Thoracic aorta (tissue), 2 donors: ENCODE measurements at regions not wholly inside any gene's neighbourhood (a gene's known extent, or its start where the extent isn't known, plus 50 kb on each side); places are given as distances from the start of the nearest gene placed in this dataset.

Experiments used
- ATAC-seq: fragments of 150-250 bp; one replicate; pipeline ENCODE4 v1.8.0; 2017; ENCODE audit warnings: low read depth; ENCODE audit not compliant: insufficient number of reproducible peaks, low FRiP score
- DNase-seq: peaks from one replicate; pipeline ENCODE4 v3.0.0-alpha.2; 2020; ENCODE audit warnings: low spot score
- H3K27ac ChIP-seq, 2 donors: fragments of 200-600 bp; sonication (generic); 1 replicate in 1 of 2; 2 replicates in 1 of 2; pipeline ENCODE4 v1.5.1; 2016; ENCODE audit warnings: mild to moderate bottlenecking in 2 of 2, moderate library complexity in 2 of 2
- H3K27me3 ChIP-seq: fragments of 200-600 bp; sonication (generic); replicated peaks from 2 replicates; pipeline ENCODE4 v1.6.0; 2016; ENCODE audit warnings: mild to moderate bottlenecking; ENCODE audit not compliant: insufficient read depth
- H3K36me3 ChIP-seq: fragments of 200-600 bp; sonication (generic); one replicate; pipeline ENCODE4 v1.5.1; 2016
- H3K4me1 ChIP-seq, 2 donors: fragments of 200-600 bp; sonication (generic); 1 replicate in 1 of 2; 2 replicates in 1 of 2; pipeline versions ENCODE4 v1.5.1 to v1.6.0; 2016; ENCODE audit warnings: low read depth in 2 of 2, mild to moderate bottlenecking in 1 of 2; ENCODE audit not compliant: control insufficient read depth in 1 of 2
- H3K4me3 ChIP-seq: fragments of 200-600 bp; sonication (generic); 2 replicates; pipeline ENCODE4 v1.5.1; 2016; ENCODE audit warnings: mild to moderate bottlenecking
- H3K9me3 ChIP-seq: fragments of 200-600 bp; sonication (generic); 2 replicates; pipeline ENCODE4 v1.5.1; 2016
- TF ChIP-seq, protein P1 (sequence below): fragments of 200-600 bp; sonication (generic); IDR thresholded peaks from one replicate; pipeline ENCODE4 v1.5.1; 2019; ENCODE audit warnings: antibody characterized with exemption

DNA sequence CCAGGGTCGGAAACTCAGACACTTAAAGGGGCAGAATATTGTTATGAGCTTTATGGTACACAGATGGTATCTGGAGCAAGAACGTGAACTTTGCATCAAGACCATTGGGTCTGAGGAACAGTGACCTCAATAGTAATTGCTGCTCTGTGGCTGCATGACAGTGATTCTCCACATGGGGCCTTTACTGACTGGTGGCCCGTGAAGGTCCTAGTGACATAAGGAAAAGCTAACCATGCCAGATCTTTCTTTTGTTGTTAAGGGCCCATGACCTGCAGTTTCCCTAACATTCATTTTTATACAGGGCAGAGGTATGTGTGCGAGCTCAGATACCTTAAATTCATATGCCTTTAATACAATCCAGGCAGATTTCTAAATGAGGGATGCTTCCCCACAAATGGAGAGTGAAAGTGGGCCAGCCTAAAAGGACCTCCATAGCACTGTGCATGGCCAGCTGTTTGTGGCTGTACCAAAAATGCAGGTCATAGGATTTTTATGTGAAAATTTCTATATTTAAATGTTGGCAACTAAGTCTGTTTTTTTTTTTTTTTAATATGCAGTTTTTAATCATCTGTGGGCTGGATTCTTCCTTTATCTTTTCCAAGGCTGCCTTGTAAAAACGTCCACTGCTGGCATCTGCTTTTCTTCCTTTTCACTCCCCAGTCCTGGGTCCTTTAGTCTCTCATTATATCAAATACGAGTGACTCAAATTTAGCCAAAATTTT, 188.0 kb upstream of the IL12A start:
- peaks cover 37 to 96% of the 10 kb centered on the region in 2 donors for H3K4me1 ChIP-seq
- peak overlapping the region; percentile 16 to 87 for H3K27ac ChIP-seq
- no peak overlapping the region for H3K4me3 ChIP-seq
- no peaks in the 10 kb centered on the region for H3K27me3 ChIP-seq
- H3K9me3 ChIP-seq = no peaks in the 10 kb centered on the region
- ATAC-seq (no peak), DNase-seq (no peak)
- H3K36me3 ChIP-seq = no peaks in the 10 kb centered on the region
- TF ChIP-seq, protein P1, sequence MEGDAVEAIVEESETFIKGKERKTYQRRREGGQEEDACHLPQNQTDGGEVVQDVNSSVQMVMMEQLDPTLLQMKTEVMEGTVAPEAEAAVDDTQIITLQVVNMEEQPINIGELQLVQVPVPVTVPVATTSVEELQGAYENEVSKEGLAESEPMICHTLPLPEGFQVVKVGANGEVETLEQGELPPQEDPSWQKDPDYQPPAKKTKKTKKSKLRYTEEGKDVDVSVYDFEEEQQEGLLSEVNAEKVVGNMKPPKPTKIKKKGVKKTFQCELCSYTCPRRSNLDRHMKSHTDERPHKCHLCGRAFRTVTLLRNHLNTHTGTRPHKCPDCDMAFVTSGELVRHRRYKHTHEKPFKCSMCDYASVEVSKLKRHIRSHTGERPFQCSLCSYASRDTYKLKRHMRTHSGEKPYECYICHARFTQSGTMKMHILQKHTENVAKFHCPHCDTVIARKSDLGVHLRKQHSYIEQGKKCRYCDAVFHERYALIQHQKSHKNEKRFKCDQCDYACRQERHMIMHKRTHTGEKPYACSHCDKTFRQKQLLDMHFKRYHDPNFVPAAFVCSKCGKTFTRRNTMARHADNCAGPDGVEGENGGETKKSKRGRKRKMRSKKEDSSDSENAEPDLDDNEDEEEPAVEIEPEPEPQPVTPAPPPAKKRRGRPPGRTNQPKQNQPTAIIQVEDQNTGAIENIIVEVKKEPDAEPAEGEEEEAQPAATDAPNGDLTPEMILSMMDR = no peak

DNA sequence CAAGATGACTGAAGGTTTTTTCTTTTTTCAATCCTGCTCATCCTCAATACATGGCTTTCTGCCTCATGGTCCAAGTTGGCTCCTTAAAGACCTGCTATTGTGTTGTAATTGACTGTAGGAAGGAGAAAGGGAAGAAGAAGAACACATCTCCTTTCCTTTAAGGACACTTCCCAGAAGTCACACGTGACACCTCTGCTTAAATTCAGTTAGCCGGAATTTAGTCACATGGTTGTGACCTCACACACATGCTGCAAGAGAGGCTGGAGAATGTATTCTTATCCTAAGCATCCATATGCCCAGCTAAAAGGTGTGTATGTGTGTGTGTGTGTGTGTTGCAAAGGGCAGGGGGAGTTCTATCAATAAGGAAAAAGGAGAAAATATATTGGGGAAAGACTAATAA, 185.8 kb upstream of the IL12A start:
- Histone ChIP-seq H3K27me3 (no peaks in the 10 kb centered on the region), H3K9me3 (no peaks in the 10 kb centered on the region), H3K4me3 (no peak overlapping the region), H3K27ac (peak overlapping the region in 1 of 2 donors; percentile 56), H3K4me1 (peaks cover 36 to 96% of the 10 kb centered on the region in 2 donors), H3K36me3 (no peaks in the 10 kb centered on the region)
- DNase-seq (no peak), ATAC-seq (no peak)
- TF ChIP-seq, protein P1 = no peak

DNA sequence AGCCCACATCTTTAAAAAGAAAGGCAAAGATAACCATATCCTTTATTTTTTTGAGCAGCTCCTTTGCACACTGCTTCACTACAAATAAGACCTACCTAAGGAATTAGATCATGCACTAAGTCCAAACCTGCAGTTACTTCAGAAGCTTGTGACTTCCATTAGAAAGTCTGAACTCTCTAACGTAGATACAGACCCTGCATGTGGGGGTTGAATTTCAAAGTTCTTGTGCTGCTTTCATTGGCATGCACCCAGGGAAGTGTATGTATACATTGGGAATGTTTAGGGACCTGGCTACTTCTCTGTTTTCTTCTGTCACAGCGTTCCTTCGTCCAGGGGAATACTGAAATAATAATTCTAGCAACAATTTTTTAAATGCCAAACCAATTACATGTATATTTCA, 185.2 kb upstream of the IL12A start:
- ATAC-seq = no peak
- H3K27ac ChIP-seq = peak overlapping the region; percentile 55 to 56
- no peaks in the 10 kb centered on the region for H3K36me3 ChIP-seq
- peaks cover 32 to 96% of the 10 kb centered on the region in 2 donors for H3K4me1 ChIP-seq
- no peaks in the 10 kb centered on the region for H3K27me3 ChIP-seq
- no peak for DNase-seq
- H3K9me3 ChIP-seq = no peaks in the 10 kb centered on the region
- TF ChIP-seq, protein P1 = no peak
- H3K4me3 ChIP-seq = no peak overlapping the region

DNA sequence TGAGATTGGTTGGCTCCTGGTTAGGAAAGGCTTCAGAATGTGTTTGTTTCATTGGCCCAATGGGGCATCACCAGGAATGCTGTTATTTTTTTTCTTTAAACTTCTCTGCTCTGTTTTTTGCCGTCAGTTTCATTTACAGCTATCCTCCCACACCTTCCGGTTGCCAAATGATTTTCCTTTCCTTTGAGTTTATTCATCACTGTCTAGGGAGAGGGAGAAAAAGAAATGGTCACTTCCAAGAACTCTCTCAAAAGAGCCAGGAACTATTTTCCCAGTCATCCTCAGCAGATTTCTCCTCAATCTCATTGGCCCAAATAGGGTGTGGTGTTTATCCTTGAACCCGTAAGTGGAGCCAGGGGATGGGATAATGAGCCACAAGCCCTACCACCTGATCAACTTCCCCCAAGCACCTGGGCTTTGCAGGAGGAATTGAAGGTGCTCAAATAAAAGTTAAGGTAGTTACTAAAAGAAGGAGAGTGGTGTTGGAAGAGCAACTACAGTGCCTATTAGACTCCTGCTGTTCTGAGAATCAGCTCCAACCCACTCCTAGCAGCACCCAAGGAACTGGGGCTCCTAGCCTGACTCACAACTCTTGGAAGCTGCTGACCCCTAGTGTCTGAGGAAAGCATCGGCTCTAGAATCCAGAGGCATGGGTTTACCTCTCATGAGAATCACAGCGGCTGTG, 183.8 kb upstream of the IL12A start:
- Histone ChIP-seq H3K27me3 (no peaks in the 10 kb centered on the region), H3K9me3 (no peaks in the 10 kb centered on the region), H3K27ac (peak overlapping the region; percentile 55 to 56), H3K4me3 (peak overlapping the region; percentile 3), H3K36me3 (no peaks in the 10 kb centered on the region), H3K4me1 (peaks cover 21 to 84% of the 10 kb centered on the region in 2 donors)
- TF ChIP-seq, protein P1 = peak; percentile 86
- DNase-seq = peak; percentile 41
- ATAC-seq = peak; percentile 68

DNA sequence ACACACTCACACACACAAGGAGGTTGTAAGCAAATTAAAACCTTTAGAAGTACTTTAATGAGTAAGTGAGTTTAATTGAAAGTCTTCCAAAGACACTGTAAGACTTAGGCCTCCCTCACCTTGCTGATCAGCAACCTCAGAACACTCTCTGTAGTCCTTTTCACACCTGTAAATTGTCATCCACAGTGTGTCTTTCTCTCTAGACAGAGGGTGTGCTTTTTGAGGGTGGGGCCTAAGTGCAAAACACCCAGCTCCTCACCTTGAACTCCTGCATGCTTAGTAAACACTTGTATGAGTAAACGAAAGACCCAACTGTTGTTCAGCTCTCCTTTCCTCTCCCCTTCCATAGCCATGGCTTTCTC, 183.2 kb upstream of the IL12A start:
- Histone ChIP-seq H3K4me1 (peaks cover 18 to 79% of the 10 kb centered on the region in 2 donors), H3K4me3 (no peak overlapping the region), H3K27ac (peak overlapping the region in 1 of 2 donors; percentile 56), H3K27me3 (no peaks in the 10 kb centered on the region), H3K9me3 (no peaks in the 10 kb centered on the region), H3K36me3 (no peaks in the 10 kb centered on the region)
- DNase-seq = no peak
- TF ChIP-seq, protein P1 = no peak
- ATAC-seq = no peak
